CD4-positive, alpha-beta T cell treated with Interleukin-12 subunit alpha and Interleukin-12 subunit beta, for 1 hour (primary cell): ENCODE measurements at regions not wholly inside any gene's neighbourhood (a gene's known extent, or its start where the extent isn't known, plus 50 kb on each side); places are given as distances from the start of the nearest gene placed in this dataset.
"Not testable (repeated sequence)": the region's sequence is repeated elsewhere in the genome, so short reads cannot be mapped to it uniquely, and the experiment has no call there.

Experiments
- DNase-seq: peaks from one replicate; pipeline ENCODE4 v3.0.0-alpha.2; 2020

DNA sequence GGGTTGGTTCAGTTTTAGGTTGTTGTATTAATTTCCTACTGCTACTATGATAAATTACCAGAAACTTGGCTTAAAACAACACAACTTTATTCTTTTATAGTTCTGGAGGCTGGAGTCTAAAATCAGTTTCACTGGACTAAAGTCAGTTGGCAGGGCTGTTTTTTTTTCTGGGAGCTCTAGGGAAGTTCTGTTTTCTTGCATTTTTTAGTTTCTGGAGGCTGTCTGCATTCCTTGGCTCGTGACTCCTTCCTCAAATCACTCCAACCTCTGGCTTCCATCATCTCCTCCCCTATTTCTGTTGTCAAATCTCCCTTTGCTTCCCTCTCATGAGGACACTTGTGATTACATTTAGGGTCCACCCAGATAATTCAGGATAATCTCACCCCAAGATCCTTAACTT, 51.3 kb upstream of the SUB1 start:
- no peak for DNase-seq

DNA sequence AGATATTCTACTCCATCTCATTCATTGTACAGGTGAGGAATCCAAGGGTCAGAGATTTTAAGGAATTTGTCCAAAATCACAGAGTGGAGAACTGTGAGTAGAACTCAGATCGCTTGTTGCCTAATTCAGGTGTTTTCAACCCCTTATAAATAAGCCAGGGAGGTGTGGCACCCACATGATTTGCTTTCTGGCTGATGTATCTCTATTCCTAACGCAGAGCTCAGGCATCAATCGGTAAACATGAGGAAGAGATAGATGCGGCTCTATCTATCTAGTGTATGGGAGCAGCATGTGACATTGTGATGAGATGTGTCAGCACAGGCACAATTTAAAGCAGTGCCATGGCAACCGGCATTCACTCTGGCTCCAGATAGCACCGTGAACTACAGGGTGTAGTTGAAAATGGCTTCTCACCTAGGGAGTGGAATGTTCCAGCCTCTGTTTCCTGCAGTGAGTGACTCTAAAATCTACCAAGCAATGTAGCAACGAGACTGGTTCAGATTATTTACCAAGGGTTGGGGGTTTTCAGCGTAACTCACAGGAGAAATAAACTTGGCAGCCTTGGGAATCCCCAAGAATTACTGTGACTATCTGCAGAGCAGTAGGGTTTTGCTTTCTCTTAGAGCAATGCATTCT, 53.4 kb upstream of the SUB1 start:
- peak; percentile 76 for DNase-seq

DNA sequence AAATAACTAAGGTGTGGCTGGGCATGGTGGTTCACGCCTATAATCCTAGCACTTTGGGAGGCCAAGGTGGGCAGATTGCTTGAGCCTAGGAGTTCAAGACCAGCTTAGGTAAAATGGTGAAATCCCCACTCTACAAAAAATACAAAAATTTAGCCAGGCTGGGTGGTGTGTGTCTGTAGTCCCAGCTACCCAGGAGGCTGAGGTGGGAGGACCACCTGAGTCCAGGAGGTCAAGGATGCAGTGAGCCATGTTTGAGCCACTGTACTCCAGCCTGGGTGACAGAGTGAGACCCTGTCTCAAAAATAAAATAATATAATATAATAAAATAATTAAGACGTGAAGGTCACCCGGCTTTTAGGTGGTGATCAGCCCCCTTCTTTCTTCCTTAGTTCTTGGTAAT, 58.0 kb upstream of the SUB1 start:
- DNase-seq = not testable (repeated sequence)

DNA sequence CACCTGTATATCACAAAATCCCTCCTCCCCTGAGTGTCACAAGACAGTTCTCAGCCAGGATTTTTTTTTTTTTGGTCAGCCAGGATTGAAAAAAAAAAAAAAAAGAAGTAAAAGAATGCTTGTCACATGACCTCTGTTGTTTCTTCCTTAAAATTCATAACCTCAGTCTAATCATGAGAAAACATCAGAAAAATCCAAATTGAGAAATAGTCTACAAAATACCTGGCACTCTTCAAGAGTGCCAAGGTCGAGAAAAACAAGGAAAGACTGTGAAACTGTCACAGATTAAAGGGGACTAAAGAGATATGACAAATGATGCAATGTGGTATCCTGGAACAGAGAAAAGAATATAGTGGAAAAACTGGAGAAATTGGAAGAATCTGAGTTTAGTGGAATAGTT, 58.5 kb upstream of the SUB1 start:
- DNase-seq = no peak

DNA sequence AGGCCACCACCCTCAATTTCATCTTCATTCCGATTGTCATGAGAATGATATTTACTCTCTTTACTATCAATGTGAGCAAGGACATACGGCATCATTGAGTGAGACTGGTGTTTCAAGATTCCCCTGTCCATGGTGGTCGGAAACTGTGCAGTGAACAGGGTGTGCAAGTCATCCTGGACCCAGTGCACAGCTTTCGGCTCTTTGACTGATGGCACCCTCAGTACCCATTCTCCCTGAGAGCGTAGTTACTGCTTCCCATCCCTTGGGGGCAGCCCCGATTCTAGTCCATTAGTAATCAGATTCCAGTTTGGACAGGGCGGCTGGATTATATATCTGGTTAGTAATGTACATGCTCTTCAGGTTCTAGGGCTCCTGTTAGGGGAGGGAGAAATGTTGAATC, 61.7 kb upstream of the SUB1 start:
- no peak for DNase-seq

DNA sequence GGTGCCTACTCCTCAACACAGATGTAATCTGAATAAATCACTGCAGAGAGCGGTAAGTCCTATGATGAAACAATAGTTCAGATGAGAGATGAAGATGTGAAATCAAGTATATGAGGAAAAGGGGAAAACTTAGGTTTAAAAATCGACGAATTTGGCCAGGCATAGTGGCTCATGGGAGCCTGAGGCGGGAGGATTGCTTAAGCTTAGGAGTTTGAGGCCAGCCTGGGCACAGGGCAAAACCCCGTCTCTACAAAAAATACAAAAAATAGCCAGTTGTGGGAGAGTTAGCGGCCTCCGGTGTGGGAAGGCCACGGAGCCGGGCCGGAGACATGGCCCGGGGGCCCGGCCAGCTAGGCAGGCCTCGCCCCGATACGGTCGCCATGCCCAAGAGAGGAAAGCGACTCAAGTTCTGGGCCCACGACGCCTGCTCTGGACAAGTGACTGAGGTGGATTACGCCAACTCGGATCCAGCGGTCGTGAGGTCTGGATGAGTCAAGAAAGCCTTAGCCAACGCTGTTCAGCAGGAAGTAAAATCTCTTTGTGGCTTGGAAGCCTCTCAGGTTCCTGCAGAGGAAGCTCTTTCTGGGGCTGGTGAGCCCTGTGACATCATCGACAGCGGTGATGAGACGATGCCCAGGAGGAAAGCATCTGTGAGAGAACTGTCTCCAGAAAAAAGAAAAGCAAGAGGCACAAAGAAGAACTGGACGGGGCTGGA, 62.8 kb upstream of the SUB1 start:
- DNase-seq = peak; percentile 32

DNA sequence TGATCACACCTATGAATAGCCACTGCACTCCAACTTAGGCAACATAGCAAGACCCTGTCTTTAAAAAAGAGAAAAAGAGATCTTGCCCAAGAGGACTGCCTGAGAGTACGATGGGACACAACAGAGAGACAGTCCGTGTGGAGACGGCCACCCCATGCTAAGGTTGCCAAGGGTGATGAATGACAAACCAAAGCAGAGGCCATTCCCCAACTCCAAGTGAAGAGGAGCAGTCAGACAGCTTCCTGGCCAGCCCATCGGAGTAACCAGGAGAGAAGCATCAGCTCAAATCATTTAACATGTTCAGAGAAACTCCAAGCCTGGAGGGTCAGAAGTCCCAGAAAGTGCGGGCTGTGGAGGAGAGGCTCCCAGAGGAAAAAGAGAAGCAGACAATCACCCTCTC, 63.9 kb upstream of the SUB1 start:
- no peak for DNase-seq

DNA sequence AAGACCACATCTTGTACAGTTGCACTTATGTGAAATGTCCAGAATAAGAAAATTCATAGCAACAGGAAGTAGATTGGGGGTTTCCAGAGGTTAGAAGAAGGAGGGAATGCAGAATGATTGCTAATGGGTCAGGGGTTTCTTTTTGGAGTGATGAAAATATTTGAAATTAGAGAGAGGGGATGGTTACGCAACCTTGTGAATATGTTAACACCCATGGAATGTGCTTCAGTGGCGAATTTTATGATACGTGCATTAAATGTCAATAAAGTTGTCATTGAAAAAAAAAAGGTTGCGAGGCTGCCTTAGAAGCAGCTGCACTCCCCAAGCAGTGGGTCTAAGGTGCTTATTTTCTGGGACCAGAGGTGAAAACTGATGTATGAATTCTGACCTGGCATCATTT, 64.4 kb upstream of the SUB1 start:
- DNase-seq = no peak

DNA sequence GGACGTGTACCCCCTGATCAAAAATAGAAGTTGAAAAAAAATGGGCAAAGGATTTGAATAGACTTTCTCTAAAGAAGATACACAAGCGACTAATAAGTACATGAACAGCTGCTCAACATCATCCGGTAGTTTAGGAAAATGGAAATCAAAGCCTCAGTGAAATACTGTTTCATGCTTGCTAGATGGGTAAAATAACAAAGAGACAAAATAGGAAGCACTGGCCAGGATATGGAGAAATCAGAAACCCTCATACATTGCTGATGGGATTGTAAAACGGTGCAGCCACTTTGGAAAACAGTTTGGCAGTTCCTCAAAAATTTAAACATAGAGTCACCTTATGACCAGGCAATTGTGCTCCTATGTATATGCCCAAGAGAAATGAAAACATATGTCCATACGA, 65.0 kb upstream of the SUB1 start:
- DNase-seq = no peak

DNA sequence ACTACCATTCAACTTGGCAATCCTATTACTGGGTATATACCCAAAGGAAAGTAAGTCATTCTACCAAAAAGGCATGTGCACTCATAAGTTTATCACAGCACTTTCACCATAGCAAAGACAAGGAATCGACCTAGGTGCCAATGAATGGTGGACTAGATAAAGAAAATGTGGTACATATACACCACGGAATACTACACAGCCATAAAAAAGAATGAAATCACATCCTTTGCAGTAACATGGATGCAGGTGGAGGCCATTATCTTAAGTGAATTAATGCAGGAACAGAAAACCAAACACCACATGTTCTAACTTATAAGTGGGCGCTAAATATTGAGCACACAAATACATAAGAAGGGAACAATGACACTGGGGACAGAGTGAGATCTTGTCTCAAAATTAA, 65.8 kb upstream of the SUB1 start:
- DNase-seq = no peak

DNA sequence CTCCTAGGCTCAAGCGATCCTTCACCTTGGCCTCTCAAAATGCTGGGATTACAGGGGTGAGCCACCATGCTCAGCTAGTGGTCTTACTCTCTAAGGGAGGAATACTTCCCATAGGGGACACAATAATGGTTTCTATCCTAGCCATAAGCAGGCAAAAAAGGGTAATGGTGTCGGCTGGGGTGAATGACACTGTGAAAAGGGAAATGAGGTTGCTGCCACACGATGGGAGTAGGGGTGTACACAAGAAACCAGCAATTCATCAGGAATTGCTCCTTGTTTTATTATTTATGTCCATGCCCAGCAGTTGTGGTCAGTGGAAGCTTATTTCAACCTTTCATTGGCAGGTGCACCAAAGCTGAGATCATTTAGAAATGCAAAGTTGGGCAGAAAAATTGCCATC, 70.3 kb upstream of the ZFR start:
- no peak for DNase-seq

DNA sequence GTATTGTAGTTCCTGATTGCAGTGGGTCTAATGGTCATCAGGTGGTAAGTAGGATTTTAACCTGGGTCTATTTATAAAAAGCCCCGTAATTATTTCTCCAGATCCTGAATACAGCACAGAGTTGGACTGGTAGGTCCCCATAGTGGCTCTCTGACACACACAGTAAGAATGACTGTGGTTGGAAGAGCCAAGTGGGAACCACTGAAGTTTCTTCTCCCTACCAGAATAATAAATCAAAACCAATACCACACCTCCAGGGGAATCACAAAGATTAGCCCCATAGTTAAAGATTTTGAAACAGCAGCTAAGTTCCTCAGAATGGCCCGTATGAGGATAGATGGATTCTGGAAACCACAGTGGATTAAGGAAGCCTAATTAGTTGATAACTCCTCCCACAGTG, 68.4 kb upstream of the ZFR start:
- DNase-seq = no peak

DNA sequence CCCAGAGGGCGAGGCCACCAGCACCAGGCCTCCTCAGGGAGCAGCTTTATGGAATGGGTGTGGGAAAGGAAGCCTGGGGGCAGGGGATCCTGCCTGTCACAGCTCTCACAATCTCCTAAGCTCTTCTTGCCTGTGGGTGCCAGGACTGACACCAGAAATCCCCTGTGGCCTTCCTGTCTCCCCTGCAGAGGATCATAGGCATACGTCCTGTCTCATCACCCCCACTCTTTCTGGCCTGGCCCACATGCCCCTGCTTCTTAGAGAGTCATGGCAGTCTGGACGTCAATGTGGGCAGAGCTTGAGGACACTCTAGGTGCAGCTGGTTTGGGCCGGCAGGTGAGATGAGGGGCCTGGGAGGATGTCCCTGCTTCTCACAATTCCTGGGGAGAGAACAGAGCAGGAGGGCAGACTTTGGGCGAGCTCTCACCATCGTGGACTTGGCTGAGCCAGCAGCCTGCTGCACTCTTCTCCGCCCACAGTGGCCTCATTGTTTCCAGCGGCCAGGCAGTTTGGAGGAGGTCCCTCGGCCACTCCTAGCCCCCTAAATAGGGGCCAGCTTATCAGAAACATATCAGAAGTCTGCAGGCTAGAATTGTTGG, 67.3 kb upstream of the ZFR start:
- no peak for DNase-seq

DNA sequence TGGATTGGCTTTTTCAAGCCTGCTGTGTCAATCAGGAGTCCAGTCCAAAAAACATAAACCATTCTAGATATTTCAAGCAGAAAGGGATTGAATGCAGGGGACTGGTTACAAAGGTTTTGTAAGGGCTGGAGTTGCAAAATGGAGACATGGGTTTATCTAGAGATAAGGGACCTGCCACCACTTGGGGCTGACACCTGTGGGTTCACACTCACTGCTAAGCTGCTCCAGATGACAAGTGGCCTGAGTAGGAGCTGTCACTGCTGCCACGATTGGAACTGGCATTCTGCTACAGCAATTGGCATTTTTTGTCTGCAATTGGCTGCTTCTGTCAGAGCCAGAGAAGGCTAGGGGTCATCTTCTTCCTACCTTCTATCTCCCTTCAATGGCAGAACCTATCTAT, 66.3 kb upstream of the ZFR start:
- no peak for DNase-seq

DNA sequence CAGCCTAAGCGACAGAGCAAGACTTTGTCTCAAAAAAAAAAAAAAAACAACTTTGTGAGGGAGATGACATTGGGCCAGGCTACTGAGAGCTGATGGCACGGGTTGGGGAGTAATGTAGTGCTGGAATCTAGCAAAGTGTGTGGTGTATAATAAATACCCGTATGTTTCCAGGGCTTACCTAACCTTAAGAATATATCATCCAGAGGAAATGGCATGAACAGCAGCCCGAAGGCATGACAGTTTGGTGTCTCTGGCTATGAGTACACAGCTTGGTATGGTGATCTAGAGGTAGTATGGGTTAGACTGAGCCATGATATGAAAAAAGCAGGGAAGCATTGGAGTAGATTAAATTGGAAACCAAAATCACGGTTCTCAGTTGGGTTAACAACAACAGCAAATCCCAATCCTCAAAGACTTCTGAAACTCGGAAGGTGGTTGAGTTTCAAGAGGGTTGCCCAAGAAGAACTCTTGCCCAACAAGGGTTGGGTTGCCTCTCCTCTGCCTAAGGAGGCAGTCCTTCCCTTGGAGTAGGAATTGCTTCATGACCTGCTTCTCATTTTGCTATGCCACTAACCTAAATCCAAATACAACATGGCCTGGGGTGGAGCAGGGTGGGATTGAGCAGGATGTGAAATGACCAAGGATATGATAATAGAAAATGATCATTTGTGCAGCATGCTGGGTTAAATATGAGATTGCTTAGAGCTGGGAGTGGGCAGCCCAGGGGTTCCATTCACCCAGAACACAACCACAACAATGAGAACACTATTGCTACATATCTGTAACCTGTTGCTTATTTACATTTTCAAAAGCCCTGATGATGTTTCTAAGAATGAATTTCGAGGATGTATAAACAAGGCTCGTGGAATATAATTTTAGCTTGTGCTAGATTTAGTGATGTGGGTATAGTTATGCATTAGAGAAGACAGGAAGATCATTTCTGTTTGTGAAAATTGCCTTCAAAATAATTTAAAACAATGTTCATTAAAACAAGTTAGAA, 64.6 kb upstream of the ZFR start:
- DNase-seq = no peak

DNA sequence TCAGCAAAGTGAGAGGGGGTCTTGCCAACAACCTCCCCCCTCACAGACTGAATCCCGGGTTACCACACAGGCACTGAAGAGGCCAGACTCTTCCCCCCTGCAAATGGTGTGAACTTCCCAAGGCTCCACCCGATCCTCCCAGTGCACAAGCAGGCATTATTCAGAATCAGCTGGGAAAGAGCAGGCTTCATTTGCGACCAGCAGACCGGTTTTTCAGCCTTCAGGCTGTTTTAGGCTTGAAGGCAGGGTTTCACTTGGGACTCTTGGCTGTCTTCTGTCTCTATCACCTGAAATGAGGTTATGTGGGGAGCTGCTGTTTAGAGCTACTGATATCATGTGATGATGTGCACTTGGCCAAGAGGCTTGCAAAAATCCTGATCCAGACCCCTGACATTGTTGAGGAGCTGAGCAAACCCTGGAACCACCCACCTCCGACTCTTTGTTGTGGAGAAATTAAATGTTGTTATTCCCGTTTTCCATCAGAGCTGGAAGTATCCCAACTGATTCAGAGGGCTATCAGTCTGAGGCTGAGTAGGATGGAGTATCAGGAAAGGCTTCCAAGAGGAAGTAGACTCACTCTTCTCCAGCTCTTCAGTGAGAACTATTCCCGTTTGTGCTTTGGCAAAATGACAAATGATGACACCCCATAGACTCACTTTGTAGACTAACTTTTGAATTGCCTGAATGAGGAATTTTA, 63.3 kb upstream of the ZFR start:
- DNase-seq = no peak

DNA sequence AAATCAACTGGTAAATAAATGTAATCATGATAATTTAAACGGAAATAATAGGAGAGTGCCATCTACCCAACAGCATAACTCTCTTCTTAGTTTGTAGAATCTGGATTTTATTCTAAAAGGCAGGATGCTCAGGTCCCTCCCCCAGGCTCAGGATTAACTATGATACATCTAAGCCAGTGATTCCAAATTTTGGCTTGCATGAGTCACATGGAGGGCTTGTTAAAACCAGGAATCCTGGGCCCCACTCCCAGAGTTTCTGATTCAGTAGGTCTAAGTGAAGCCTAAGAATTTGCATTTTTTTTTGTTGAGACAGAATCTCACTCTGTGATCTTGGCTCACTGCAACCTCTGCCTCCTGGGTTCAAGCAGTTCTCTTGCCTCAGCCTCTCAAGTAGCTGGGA, 62.3 kb upstream of the ZFR start:
- no peak for DNase-seq

DNA sequence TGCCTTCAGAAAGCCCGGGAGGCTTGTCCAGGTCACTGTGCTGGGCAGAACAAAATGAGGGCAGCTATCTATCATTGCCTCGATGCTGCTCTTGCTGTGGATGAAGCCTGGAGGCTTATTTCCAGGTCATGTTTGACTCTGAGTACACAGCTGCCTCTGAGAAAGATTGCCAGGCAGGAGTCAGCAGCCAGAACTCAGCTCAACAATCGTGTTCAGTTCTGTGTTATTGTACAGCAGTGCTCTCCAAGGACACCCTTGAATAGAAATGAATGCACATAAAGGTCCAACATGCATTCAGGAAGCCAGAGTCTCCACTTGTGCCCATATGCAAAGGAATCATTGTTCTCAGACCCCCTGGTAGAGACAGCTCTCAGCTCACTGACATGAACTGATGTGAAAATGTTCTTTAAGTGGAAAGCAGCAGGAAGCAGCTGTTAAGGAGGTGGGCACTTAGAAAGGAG, 61.7 kb upstream of the ZFR start:
- DNase-seq = no peak

DNA sequence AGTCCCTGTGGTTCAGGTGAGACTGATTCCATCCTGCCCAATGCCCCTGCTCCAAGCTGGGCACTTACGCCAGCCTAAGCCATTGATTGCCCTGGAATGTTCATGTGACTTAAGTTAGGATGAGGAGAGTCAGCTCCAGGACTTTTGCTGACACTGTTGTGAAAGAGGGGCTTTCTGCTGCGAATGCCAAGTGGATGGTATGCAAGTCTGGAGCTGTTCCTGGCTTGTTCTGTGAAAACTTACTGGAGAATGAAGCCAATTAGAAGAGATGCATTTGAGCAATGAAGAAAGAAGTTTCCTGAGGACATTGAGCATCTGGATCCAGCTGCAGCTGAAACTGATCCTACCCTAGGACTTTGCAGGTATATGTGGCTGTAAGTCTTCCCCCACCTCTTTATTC, 61.2 kb upstream of the ZFR start:
- DNase-seq = no peak

DNA sequence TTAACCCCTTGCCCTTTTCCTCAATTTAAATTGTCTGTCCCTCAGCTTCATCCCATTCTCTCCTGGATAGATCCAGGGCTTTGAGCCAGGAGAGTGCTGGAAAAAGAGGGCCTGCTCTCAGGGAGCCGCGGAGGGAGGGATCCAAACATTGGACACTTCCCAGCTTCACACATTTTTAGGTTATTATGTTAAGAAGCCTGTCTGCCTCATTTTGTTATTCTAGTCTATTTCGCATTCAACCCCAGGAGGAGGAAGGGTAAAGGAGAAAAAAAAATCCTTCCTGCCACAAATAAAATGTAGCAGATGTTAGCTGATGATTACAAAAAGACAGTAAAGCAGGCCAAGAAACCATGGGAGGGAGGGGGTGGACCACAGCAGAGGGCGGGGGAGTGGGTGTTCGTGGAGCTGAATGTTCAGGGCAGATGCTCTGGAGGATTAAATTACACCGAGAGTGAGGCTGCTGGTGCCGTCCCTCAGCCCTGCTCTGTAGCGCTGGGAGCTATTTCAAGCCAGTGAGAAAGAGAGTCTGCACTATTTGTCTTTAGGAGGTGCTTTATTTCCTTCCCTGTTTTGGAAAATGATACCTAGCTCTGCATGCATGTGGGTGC, 60.6 kb upstream of the ZFR start:
- no peak for DNase-seq

DNA sequence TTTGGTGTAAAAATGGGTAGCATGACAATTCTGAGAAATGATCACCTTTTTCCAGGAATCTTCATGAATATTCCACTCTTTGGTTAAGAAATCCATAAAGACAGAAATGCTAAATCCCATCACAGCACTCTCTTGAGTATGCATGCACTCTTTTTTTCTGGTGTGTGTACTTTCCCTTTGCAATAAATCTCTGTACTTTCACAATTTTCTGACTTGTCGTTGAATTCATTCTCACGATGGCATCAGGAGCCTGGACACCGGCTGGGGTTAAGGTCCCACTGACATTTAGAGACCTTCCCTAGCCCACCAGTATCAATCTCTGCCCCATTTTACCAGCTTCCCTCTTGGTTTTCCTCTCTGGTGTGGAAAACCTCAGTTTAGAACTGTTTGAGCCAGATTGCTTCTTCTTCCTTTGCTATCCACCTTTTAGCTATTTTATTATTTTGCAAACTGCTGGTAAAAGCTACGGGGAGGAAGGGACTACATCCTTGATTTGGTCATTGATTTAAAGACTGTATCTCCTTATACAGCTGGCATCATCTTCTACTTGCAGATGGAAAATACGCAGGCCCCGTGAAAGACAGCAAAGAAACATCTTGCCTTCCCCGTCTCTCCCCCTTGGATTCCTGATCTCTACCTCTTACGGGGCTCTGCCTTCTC, 59.9 kb upstream of the ZFR start:
- DNase-seq = no peak

DNA sequence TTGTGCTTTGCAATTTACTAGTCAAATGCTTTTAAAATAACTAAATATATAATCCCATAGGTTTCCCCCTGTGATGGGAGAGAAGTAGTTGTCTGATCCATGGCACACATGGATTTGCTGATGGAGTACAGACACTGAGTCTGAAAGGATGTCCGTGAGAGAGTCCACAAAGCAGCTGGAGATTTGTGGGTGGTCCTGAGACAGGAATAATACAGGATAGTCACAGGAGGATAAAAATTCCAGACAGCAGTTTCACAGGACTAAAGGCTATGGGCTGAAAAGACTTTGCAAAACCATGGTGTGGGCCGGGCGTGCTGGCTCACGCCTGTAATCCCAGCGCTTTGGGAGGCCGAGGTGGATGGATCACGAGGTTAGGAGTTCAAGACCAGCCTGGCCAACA, 58.7 kb upstream of the ZFR start:
- DNase-seq = no peak
